ENCODE measurements at regions not wholly inside any gene's neighbourhood (a gene's known extent, or its start where the extent isn't known, plus 50 kb on each side); places are given as distances from the start of the nearest gene placed in this dataset.

GRCh38 chr20:17827079-17827478, 127.3 kb downstream of the BANF2 start:
- TF ChIP-seq CTCF (IDR thresholded peaks at IDR 0.05; ENCODE audit: borderline replicate concordance, extremely low read depth, low read length, poor library complexity, severe bottlenecking): no peak
- TF ChIP-seq EZH2 (IDR thresholded peaks at IDR 0.05; ENCODE audit: borderline replicate concordance, low read depth, low read length, severe bottlenecking): no peak

Measured in DND-41 (cell line).